ENCODE measurements at regions not wholly inside any gene's neighbourhood (a gene's known extent, or its start where the extent isn't known, plus 50 kb on each side); places are given as distances from the start of the nearest gene placed in this dataset.
A peak's percentile ranks its signal among the peaks of the same experiment; 100 is the strongest.

GRCh38 chrX:74251006-74251930, 52.7 kb upstream of the ZCCHC13 start:
- H3K9ac ChIP-seq (ENCODE audit: extremely low read depth, low read length, poor library complexity, severe bottlenecking), result no peak overlapping the region
- Mint-ChIP-seq H3K9me3 (no peaks in the 10 kb centered on the region), H3K4me1 (peaks cover 53% of the 10 kb centered on the region), H3K27ac (peak overlapping the region; percentile 93), H3K36me3 (ENCODE audit: low read depth) (peaks cover 72% of the 10 kb centered on the region), H3K27me3 (ENCODE audit: insufficient read depth) (no peaks in the 10 kb centered on the region), H3K4me3 (no peak overlapping the region)
- no peaks in the 10 kb centered on the region for H3K9me3 ChIP-seq (ENCODE audit: control insufficient read depth, low read length)
- no peaks in the 10 kb centered on the region for H3K27me3 ChIP-seq (ENCODE audit: control insufficient read depth, insufficient read depth, low read length, poor library complexity, severe bottlenecking)
- no peak overlapping the region for H3K4me3 ChIP-seq (ENCODE audit: low read length)
- no peak overlapping the region for H3K27ac ChIP-seq (ENCODE audit: low read depth, low read length)
- no peak for DNase-seq
- H3K4me1 ChIP-seq (ENCODE audit: control insufficient read depth, insufficient read depth, low read length), result no peaks in the 10 kb centered on the region
- 73 to 92% methylated on average over 2 of the region's 2 CpGs for WGBS, 2 experiments (ENCODE audit: insufficient coverage in 1 of 2, insufficient read length in 1 of 2)
- H3K36me3 ChIP-seq (ENCODE audit: control insufficient read depth, insufficient read depth, low read length), result peaks cover 61% of the 10 kb centered on the region
- TF ChIP-seq CTCF (conservative IDR thresholded peaks at IDR 0.05), result no peak

GRCh38 chrX:74250574-74250973, 53.4 kb upstream of the ZCCHC13 start:
- H3K36me3 ChIP-seq (ENCODE audit: control insufficient read depth, insufficient read depth, low read length), result peaks cover 58% of the 10 kb centered on the region
- Mint-ChIP-seq H3K36me3 (ENCODE audit: low read depth) (peaks cover 68% of the 10 kb centered on the region), H3K27ac (peak overlapping the region; percentile 93), H3K27me3 (ENCODE audit: insufficient read depth) (no peaks in the 10 kb centered on the region), H3K9me3 (no peaks in the 10 kb centered on the region), H3K4me3 (no peak overlapping the region), H3K4me1 (peaks cover 46% of the 10 kb centered on the region)
- no peaks in the 10 kb centered on the region for H3K4me1 ChIP-seq (ENCODE audit: control insufficient read depth, insufficient read depth, low read length)
- DNase-seq, result no peak
- no peaks in the 10 kb centered on the region for H3K9me3 ChIP-seq (ENCODE audit: control insufficient read depth, low read length)
- WGBS, 2 experiments (ENCODE audit: insufficient coverage in 1 of 2, insufficient read length in 1 of 2), result 80% methylated on average over 2 of the region's 2 CpGs; no CpG with 5 or more reads in 1 of the 2 experiments
- no peak overlapping the region for H3K4me3 ChIP-seq (ENCODE audit: low read length)
- H3K9ac ChIP-seq (ENCODE audit: extremely low read depth, low read length, poor library complexity, severe bottlenecking), result no peak overlapping the region
- no peak overlapping the region for H3K27ac ChIP-seq (ENCODE audit: low read depth, low read length)
- H3K27me3 ChIP-seq (ENCODE audit: control insufficient read depth, insufficient read depth, low read length, poor library complexity, severe bottlenecking), result no peaks in the 10 kb centered on the region
- no peak for TF ChIP-seq CTCF (conservative IDR thresholded peaks at IDR 0.05)

GRCh38 chrX:74249963-74250362, 54.0 kb upstream of the ZCCHC13 start:
- Mint-ChIP-seq H3K27me3 (ENCODE audit: insufficient read depth) (no peaks in the 10 kb centered on the region), H3K4me1 (peaks cover 41% of the 10 kb centered on the region), H3K27ac (peak overlapping the region; percentile 93), H3K9me3 (no peaks in the 10 kb centered on the region), H3K4me3 (peak overlapping the region; percentile 38), H3K36me3 (ENCODE audit: low read depth) (peaks cover 67% of the 10 kb centered on the region)
- no peak for TF ChIP-seq CTCF (conservative IDR thresholded peaks at IDR 0.05)
- peaks cover 53% of the 10 kb centered on the region for H3K36me3 ChIP-seq (ENCODE audit: control insufficient read depth, insufficient read depth, low read length)
- H3K27ac ChIP-seq (ENCODE audit: low read depth, low read length), result no peak overlapping the region
- no peaks in the 10 kb centered on the region for H3K27me3 ChIP-seq (ENCODE audit: control insufficient read depth, insufficient read depth, low read length, poor library complexity, severe bottlenecking)
- no peak overlapping the region for H3K4me3 ChIP-seq (ENCODE audit: low read length)
- WGBS, 2 experiments (ENCODE audit: insufficient coverage in 1 of 2, insufficient read length in 1 of 2), result 1% methylated on average over 11 of the region's 11 CpGs; no CpG with 5 or more reads in 1 of the 2 experiments
- H3K9me3 ChIP-seq (ENCODE audit: control insufficient read depth, low read length), result no peaks in the 10 kb centered on the region
- DNase-seq, result peak; percentile 95
- no peaks in the 10 kb centered on the region for H3K4me1 ChIP-seq (ENCODE audit: control insufficient read depth, insufficient read depth, low read length)
- H3K9ac ChIP-seq (ENCODE audit: extremely low read depth, low read length, poor library complexity, severe bottlenecking), result peak overlapping the region; percentile 3
